Left forelimb (tissue), 1 donor: ENCODE measurements at regions not wholly inside any gene's neighbourhood (a gene's known extent, or its start where the extent isn't known, plus 50 kb on each side); places are given as distances from the start of the nearest gene placed in this dataset.
"Not testable (repeated sequence)": the region's sequence is repeated elsewhere in the genome, so short reads cannot be mapped to it uniquely, and the experiment has no call there.

Source experiments
- DNase-seq: peaks from one replicate; pipeline ENCODE4 v3.0.0-alpha.2; 2018; ENCODE audit warnings: low spot score

DNA sequence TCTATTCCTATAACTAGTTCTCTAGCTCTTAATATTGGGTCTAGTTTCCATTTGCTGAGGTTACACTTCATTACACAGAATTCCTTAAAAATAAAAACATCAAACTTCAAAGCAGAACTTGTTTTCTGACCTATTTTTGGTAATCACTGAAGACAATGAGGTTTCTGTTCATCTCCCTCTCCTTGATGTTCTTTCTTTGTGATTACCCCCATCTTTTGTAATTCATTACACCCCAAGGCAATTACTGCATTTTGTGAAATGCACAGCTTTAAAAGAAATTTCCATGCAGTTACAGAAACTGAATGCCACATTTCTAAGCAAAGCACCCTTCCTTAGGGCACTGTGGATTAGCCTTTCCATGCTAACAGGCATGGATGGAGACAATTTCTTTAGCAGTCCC lies 363.2 kb upstream of the RND3 start:
- no peak for DNase-seq

DNA sequence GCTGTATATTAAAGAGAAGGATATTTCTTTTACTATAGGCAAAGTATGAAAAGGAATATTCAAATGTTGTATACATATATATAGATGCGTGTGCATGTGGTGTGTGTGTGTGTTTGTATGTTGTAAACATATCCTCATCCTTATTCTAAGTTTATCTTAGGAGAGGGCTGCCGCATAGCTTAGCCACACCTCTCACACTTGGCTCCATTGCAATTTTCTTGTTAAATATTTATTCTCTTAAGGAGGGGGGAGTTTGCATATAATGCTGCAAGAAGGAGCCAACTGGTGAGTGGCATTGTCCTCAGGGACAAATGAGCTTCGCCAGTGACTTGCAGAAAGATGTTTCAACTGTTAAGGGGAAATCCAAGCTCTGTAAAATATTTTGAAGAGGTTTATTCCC lies 360.1 kb upstream of the RND3 start:
- no peak for DNase-seq

DNA sequence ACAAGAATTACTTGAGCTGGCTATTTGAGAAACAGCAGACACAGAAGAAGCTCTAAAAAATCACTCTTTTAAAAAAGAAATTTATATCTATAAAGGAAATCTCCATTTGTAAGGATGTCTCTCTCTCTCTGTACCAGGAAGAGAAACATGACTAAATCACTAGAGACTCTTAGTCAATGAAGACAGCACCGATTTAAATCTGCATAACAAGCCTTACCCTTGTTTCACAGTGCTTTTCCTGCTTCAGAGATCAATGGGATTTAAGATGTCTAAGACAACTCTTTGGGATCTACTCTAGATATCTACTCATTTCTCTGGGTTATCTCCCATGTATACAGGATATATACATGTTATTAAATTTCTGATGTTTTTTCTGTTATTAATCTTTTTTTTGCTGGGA lies 359.2 kb upstream of the RND3 start:
- no peak for DNase-seq

DNA sequence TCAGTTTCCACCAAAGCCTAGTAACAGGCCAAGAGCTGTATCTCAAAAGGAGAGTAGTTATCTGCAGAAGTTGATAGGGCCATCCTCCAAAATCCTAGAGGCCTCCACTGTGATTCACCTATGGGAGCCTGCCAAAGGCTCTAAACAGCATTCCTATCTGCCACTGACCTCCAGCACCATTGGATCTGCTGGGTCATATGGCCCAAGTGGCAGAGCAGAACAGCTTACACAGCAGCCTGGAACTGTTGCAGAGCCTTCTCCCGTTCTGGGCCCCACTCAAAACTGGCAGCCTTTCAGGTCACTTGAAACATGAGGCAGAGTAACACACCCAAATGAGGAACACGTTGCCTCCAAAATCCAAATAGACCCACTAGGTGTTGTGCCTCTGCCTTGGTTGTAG lies 345.2 kb upstream of the RND3 start:
- no peak for DNase-seq

DNA sequence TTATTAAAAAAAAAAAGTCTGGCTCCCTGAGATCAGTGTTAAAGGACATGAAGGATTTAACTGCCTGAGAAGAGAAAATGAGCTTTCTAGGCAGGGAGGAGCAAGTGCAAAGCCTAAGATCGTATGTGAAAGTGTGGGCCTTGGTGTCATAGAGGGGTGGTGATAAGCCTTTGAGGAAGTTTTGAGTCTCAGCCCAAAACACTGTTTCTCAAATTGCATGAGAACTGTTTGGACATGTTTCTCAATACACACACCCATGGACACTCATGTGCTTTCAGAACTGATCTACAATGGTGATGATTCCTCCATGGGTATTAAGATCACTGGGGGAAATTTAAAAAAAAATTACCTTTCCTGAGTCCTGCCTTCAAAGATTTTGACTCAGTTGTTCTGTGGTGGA lies 336.7 kb upstream of the RND3 start:
- no peak for DNase-seq

DNA sequence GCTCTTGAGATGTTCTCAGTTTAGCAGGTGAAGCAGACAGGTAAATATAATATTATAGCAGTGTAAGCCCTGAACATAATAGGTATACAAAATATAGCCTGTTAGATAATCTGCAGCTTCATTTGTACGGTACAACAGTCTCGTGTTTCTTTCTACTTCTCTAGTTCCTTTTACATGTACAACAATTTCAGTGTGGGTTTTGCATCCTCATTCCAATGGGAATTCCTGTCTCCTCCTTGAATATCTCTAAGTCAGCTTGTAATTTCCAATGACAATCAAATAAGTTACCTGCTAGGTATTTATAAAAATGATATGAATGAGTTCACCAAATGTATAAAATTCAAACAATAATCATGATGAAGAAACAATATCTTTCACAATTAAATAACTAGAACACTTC lies 330.0 kb upstream of the RND3 start:
- DNase-seq: no peak

DNA sequence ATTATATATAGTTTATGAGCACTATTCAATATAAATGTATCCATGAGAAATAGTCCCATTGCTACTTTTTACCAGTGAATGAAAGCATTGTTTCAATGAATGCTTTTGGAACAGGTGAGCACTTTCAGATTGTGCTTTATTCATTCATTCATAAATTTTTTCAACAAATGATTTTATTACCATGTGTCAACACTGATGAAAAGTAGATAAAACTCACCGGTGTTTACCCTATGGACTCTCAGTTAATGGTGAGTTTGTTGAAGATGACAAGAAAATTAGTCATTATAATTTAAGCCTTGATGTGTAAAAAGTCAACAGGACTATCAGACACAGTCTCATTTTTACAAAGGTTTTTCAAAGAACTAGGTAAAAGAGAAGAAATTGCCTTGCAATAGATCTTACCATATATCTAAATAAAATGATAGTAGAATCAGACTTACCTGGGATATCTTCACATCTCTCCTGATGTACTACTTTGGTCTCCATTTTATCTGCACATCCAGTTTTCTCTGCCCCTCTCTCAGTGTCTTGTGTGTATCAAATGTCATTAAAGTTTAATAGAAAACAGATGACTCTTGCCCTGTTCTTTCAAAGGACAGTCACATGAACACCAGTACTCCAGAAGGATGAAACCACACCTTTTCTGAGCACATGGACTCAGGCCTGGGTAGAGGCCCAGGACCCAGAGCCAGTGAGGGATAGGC lies 325.3 kb upstream of the RND3 start:
- no peak for DNase-seq

DNA sequence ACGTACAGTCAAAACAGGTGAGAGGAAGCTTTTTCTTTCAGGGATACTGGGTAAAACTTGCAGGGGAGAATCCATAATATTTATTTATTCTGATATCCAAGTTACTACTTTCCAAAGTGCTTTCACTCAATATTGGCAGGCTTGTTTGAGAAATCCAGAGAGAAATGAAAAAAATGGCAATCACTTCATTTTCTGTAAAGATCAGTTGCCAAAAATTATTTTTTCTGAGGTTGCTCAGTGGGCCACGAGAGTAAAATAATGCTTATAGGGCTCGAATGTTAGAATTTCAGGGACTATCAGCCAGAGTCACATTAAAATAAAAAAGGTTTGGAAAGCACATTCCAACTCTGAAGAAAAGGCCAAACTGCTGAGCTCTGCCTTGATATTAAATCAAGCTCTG lies 324.6 kb upstream of the RND3 start:
- DNase-seq: no peak

DNA sequence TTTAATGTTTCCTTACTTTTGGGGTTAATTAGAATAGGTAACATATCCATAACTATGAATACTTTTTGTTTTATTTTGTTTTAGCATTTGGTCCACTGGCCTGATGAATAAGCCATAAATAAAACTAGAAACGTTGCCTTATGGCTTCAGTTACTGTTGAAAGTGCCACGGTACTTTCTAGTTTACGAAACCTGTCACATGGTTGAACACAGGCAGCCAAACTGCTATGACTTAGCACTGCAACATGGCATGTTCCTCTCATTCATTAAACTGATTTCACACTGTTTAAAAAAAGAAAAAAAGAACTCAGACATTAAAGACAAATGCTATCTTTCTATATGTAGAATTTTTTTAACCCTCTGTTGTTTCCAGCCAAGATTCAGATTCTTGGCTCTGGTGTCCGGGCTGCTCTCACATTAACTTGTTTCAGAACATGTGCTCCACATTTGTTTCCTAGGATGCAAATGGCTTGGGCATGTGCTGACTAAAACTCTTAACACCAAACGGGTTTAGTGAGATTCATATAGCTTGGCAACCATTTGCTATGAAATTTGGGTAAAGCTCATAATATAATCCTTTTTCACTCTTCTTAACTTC lies 323.9 kb upstream of the RND3 start:
- DNase-seq: no peak

DNA sequence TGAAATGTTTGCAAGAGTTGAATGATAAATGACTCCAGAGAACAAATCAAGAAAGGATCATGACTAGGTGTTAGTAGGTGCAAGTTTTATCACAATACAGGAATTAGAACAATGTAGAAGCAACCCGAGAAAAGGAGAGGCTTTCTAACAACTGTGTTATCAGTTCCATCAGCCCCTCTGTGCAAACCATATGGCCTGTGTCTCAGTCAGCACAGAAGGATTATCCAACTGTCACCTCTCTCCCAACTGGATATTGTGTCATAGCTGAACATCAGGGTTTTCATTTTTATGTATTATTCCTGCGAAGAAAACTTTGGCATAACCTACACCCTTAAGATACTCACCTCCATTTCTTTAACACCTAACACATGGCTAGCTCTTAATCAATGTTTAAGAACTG lies 321.6 kb upstream of the RND3 start:
- no peak for DNase-seq

DNA sequence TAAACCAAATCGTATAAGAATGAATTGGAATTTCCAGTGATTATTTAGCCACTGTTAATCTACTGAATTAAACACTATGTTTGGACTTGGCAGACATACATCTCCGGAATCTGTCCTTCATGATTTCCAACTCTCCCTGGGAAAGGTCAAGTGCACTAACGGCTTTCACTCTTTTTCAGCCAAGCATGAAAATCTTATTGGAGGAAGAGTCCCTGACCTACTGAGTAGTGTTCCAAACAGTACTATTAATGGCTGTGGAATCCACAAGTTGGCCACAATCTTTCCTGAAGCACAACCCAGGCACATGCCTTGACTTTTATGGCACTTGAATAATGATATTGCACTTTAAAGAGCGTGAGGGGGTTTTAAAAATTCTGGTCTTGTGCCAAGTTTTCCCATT lies 318.9 kb upstream of the RND3 start:
- no peak for DNase-seq

DNA sequence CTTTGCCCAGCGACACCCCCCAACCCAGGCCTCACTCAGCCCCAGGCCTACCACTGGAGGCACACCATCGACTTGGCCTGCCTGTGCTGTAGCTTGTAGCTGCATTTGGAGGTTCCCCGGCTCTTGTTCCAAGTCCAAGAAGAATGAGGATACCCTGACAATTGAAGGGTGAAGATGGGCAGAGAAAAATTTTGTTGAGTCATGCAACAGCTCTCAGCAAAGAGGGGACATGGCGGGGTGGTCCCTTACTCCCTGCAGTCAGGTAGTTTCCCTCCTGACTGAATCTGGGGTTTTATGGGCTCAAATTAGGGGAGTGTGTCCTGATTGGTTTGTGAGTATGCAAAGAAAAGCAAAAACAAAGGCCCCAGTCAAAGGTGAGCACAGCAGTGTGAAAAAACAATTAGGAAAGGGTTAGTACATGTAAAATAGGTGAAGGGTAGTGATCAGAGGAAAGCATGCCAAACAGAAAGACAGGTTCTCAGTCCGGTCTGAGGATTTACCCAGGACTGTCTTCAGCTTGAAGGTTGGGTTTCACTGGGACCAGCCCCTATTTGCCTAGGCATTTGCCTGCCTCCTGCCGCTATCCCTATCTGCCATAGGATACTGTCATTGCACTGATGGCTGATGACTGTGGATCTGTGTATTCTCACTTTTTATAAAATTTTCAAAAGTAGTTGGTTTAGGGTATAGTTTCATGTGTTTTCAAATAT lies 316.4 kb upstream of the RND3 start:
- DNase-seq: no peak

DNA sequence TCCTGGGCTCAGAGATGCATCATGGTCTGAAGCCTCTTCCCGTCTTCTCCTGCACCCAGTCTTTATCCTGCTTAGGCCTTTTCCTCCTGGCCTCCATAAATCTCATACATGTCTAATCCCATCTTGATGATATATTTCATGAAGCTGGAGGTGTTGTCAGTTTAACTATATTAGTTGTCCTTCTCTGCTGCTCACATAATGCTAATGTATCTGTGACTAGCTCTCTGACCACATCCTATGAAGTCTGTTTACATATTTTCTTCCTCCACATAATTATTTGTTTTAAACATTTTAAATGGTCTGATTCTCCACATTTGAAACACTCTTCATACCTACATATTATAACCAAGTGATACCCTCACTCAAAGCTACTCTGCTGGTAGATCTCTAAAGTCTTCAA lies 315.2 kb upstream of the RND3 start:
- no peak for DNase-seq

DNA sequence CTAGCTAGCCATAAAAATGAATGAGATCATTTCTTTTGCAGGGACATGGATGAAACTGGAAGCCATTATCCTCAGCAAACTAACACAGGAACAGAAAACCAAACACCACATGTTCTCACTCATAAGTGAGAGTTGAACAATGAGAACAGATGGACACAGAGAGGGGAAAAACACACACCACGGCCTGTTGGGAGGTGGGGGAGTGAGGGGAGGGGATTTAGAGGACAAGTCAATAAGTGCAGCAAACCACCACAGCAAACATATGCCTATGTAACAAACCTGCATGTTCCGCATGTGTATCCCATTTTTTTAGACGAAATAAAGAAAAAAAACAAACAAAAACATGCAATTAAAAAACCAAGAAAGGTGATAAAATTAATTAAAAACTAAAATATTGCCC lies 308.8 kb upstream of the RND3 start:
- DNase-seq: not testable (repeated sequence)

DNA sequence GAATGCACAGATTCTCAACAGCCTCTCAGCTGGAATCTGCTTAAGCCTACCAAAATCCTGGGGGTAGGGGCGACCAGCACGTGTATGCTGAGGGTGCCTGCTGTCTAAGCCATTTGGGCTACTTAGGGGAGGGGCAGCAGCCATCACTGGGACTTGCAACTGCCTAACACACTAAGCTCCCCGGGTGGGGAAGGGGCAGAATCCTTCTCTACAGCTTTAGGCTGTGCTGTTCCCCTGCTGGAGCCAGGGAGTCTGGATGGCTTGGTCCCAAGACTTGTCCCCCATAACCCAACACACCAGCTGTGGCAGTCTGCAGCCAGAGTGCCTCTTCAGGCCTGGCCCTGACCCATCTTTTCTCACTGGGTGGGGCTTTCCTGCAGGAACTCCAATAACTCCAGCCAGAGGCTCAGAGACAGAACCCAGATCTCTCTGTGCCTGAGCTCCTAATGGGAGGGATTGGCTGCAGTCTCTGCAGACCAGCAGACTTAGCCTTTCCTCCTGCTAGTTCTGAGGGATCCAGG lies 305.4 kb upstream of the RND3 start:
- no peak for DNase-seq

DNA sequence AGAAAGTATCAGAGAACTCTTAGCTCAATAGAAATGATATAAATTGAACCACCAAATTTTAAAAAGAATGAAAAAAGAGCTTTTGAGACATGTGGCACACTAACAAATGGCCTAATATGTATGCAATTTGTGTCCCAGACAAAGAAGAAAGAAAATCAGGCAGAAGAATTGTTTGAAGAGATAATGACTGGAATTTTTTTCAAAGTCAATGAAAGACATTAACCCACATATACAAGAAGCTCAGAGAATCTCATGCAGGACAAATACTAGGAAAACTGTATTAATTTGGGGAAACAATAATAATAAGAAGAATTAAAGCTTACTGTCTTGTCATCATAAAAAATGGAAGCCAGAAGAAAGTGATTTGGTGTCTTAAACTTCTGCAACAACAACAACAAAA lies 304.1 kb upstream of the RND3 start:
- no peak for DNase-seq

DNA sequence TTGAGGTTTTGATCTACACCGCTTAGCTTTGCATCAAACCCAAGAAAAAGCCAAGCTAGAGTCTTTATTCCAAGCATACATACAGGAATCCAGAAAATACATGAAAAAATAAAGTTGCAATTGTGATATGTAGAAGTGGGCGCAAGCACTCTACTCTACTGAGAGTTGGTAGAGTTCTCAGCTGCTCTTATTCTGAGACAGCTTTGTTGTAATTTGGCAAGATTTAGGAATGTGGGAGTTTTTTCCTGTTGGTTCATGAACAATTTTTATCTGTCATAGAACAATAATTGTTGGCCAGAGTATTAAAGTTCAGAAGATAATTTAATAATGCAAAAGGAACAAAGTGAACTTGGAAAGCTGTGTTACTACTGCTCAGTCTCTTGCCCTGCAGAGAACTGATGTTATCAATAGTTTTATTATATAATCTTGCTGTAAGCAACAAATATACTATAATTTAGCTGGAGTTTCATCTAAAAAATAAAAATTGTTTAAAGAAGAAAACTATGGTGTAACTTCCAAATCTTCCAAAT lies 302.0 kb upstream of the RND3 start:
- no peak for DNase-seq

DNA sequence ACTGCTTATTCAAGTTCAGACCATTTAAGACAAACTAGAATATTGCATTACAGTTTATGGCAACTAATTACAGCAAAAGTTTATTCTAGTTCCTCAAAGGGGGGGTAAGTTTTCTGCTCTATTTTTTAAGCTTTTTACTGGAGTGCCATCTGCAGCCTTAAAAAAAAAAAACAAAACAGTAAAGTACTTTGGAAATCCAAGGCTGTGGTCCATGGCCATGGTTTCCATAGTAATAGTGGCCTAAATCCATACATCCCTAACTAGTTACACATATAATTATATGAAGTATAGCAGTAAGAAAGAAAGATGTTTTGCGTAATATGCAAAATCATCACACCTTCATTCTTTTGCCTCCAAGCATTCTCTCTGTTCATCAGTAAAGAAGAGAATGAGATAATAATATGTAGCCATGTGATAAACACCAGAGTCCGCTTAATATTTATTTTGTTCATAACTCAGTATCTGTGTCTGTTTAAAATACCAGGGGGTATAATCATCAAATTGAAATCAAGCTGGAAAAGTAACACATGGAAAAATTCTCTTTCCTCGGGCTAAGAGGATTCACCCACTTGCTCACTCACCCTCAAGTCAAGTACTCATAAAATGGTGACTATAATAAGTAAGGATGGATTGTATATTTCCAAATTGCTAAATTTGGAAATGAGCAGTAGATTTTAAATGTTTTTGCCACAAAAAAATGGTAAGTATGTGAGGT lies 301.1 kb upstream of the RND3 start:
- DNase-seq: no peak

DNA sequence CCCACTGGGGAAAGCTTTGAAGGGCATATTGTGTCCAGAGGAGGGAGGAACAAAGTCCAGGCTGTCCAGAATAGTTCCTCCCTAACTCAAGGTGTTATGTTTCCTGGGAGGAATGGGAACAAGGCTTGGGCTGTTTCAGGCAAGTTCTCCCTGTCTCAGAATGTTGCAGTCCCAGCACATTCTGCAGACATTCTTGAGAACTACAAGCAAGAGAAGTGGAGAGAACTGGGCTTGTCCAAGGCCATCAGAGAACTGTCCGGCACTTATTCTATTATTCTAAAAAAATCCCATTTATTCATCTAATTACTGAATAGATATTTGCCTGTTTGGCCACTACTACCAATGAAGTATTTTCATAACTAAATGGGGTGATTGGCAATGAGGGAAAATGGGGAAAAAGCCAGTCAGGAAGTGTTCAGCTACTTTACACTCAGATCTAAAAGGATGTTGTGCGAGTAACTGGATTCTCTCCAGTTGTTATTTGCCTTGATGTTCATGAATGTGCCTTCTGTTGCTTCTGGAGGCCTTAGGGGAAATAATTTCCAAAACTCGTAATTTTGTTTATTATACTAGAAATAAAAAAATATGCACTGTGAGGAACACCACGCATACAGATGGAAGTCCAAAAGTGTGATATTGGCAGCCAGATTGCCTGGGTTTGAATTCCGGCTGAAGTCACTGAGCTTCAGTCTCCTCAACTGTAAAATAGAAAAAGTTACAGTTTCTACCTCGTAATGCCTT lies 300.1 kb upstream of the RND3 start:
- no peak for DNase-seq

DNA sequence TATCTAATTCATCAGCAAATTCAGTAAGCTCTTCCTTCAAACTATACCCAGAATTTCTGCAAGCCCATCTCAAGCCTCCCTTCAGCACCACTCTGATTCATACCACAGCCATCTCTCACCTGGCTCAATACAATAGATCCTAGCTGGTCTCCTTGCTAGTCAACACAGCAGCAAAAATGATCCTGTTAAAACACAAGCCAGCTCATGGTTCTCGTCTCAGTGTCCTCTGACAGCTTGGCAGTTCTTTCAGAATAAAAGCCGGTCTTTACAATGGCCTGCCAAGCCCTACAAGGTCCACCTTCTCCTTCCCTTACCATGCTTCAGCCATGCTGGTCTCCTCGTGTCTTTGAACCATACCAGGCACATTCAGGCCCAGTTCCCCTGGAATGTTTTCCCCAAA lies 296.9 kb upstream of the RND3 start:
- DNase-seq: no peak

DNA sequence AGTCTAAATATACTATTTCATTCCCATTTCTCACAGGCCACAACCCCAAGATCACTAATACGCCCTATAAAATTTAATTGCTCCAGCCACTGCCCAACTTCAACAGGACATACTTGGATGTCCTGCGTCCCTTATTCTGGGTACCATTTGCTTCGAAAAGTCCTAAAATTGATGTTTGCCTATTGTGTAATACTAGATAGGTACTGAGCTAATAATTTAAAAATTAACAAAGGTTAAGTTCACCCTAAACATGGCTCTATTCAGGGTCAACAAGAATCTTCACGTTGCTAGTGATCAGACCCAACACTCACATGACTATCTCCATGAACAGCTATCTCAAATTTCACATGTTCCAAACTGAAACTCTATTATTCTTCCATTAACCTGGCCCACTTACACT lies 296.4 kb upstream of the RND3 start:
- DNase-seq: no peak

DNA sequence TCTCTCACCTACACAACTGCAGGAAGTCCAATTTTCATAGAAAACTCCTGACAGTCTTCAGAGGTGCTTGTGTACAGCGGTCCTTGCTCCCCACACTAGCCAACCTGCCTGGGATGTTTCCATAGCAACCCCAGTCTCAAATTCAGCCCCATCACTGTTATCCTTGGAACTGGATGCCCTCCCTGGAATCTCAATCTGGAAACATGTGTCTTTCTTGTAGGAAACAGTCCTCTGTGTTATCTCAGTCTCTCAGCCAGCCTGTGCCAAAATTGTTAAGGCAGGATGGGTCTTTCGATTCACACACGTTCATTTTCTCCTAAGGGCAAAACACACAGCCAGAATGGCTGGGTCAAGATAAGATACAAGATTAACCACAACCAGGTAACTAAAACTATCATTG lies 295.5 kb upstream of the RND3 start:
- DNase-seq: no peak
